Dermis microvascular lymphatic vessel endothelial cell (primary cell): ENCODE measurements at regions not wholly inside any gene's neighbourhood (a gene's known extent, or its start where the extent isn't known, plus 50 kb on each side); places are given as distances from the start of the nearest gene placed in this dataset.
"Not testable (repeated sequence)": the region's sequence is repeated elsewhere in the genome, so short reads cannot be mapped to it uniquely, and the experiment has no call there.

Experiments used
- DNase-seq, 2 donors: peaks; one replicate each; pipeline versions ENCODE4 v3.0.0 to v3.0.0-alpha.2; 2010; ENCODE audit warnings: low read depth in 2 of 2

- DNase-seq: no peak
These were observed 230.9 kb upstream of the FSIP2 start for GRCh38 chr2:185507719-185508118.

DNA sequence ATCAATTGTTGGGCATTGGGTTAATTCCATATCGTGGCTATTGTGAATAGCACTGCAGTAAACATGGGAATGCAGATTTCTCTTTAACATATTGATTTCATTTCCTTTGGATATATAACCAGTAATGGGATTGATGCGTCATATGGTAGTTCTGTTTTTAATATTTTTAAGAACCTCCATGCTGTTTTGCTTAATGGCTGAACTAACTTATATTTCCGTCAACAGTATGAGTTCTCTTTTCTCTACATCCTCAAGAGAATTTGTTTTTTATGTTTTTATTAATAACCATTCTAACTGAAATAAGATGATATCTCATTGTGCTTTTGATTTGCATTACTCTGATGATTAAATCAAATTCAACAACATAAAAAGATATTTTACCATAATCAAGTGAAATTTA lies 228.5 kb upstream of the FSIP2 start:
- no peak for DNase-seq

GRCh38 chr2:185511925-185512324 lies 226.7 kb upstream of the FSIP2 start:
- DNase-seq: no peak

DNA sequence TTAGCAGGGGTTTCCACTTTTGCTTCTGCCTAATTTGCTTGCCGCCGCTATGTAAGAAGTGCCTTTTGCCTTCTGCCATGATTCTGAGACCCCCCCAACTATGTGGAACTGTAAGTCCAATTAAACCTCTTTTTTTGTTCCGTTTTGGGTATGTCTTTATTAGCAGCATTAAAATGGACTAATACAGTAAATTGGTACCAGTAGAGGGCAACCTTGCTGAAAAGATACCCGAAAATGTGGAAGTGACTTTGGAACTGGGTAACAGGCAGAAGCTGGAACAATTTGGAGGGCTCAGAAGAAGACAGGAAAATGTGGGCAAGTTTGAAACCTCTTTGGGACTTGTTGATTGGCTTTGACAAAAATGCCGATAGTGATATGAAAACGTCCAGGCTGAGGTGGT lies 216.1 kb upstream of the FSIP2 start:
- no peak for DNase-seq

DNA sequence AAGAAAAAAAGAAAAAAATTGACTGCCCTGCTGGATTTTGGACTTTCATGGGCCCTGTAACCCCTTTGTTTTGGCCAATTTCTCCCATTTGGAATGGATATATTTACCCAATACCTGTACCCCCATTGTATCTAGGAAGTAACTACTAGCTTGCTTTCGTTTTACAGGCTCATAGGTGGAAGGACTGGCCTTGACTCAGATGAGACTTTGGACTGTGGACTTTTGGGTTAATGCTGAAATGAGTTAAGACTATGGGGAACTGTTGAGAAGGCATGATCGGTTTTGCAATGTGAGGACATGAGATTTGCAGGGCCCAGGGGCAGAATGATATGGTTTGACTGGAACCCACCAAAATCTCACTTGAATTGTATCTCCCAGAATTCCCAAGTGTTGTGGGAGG lies 214.4 kb upstream of the FSIP2 start:
- not testable (repeated sequence) for DNase-seq

DNA sequence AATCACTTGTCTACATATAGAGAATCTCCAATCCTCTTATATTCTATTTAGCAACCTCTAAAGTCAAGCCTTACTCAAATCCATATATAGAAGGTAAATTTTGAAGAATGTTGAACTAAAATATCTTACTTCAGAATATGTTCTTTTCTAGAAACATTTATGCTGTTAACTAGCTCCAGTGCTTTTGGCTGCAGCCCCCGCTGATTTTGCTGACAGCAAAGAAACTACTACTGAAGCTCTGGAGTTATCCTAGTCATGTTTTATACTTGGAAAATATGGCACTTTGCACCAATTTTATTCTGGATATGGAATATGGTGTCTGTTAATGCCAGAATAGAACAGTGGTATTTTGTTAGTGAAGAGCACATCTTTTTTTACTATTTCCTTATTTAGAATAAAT lies 212.4 kb upstream of the FSIP2 start:
- DNase-seq: no peak

DNA sequence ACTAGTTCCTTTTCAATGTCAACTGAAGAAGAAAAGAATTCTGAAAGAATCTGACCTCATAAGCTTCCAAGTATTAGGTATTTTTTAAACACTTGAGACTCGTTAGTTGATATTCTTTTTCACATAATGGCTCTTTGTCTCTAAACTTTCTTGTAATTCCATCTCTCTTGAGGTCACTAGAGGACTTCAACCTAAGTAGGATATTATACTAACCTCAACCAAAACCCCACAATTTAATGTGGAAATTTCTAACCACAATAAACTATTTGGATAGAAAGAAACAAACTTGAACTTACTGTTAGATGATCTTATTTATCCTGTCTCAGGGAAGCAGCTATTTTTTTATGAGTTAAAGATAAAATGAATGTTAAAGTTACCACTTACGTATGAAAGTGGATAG lies 206.9 kb upstream of the FSIP2 start:
- no peak for DNase-seq

GRCh38 chr2:185537689-185538088 lies 200.9 kb upstream of the FSIP2 start:
- DNase-seq: no peak

GRCh38 chr2:185567196-185567595 lies 171.4 kb upstream of the FSIP2 start:
- DNase-seq: no peak

DNA sequence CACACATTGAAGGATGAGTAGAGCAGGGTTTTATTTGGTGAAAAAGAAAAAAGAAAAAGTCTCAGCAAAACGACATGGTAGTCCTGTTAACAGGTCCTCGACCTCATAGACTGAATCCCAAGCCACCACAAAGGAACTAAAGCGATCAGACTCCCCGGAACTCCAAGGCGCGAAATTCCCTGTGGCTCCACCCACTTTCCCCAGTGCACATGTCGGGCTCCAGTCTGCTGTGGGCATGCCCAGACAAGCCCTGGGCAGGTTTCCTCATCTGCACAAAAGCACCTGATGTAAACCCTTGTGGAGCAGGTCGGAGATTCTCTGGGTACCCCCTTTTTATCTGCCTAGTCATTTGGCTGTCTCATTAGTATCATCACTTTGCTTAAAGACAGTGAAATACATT lies 170.7 kb upstream of the FSIP2 start:
- DNase-seq: no peak

DNA sequence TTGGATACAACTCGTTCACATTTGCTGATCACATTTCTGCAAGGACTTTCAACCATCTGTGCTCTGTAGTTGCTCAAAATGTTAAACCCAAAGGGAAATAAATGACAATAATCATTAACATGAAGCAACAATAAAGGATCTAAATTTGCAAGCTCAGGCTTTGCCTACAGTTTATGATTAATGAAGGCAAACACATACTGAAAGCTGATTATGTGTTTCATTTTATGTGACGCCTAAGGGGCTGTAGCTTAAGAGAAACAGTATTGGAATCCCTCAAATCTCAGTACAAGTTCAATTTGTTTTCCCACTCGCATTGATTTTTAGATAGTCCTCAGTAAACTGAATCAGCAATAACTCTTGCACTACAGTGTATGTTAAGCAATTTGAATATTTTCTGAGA lies 160.3 kb upstream of the FSIP2 start:
- DNase-seq: no peak

- peak in 1 of 2 donors; percentile 8 for DNase-seq
These were observed 155.4 kb upstream of the FSIP2 start for GRCh38 chr2:185583058-185583816.

- DNase-seq: not testable (repeated sequence)
These were observed 153.4 kb upstream of the FSIP2 start for GRCh38 chr2:185585165-185585564.

GRCh38 chr2:185591276-185591675 lies 147.3 kb upstream of the FSIP2 start:
- not testable (repeated sequence) for DNase-seq

DNA sequence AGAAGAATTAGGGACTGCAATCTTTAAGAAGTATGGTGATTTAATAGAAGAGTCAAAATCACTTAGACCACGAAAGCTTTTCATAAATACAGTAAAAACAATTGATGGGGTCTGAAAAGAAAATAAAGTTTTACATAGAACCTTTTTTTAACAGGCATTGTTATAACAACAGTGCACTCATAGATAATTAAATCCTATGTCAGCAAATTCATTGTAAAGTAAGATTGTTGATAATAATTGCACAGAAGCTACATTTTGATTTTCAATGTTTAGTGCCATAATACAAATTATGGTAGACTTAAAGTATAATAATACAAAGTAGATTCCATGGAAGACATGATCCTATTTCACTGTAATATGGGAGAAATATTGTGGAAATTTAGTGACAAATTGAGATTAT lies 130.7 kb upstream of the FSIP2 start:
- no peak for DNase-seq

GRCh38 chr2:185608799-185609198 lies 129.8 kb upstream of the FSIP2 start:
- no peak for DNase-seq

GRCh38 chr2:185610301-185610700 lies 128.3 kb upstream of the FSIP2 start:
- DNase-seq: no peak

DNA sequence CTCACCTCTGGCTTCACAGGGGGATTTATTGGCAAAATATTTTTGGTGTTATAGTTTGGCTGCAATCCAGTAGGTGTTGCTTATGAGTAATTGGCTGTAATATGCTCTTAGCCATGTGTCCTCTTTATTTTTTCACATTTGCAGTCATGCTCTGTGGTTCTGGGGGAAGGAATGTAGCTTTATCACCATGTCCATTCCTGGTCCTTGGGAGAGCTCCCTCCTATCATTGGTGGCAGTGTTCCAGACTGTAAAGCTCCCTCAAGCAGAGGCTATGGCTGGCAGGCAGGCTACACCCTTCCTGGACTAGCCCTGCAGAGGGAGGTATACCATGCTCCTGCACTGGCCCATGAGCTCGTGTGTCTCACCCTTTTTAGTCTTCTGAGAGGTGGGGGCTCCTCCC lies 120.0 kb upstream of the FSIP2 start:
- DNase-seq: no peak

- no peak for DNase-seq
These were observed 113.0 kb upstream of the FSIP2 start for GRCh38 chr2:185625604-185626003.

DNA sequence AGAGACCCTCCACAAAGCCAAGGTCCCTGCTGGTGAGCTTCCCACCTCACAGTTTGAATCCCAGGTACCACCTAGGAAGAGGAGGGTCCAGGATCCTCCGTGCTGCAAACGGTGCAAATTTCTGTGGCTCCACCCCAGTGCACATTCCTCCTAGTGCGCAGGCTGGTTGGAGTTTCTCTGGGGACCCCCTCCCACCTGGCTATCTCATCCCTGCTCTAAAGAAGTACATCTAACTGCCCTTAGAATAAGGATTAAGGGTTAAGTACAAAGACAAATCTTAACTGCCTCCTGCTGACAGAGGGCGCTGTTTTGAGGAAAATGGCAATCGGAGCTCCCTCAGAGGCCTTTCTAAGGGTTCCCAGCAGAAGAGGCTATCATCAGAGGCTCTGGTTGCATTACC lies 109.6 kb upstream of the FSIP2 start:
- no peak for DNase-seq

DNA sequence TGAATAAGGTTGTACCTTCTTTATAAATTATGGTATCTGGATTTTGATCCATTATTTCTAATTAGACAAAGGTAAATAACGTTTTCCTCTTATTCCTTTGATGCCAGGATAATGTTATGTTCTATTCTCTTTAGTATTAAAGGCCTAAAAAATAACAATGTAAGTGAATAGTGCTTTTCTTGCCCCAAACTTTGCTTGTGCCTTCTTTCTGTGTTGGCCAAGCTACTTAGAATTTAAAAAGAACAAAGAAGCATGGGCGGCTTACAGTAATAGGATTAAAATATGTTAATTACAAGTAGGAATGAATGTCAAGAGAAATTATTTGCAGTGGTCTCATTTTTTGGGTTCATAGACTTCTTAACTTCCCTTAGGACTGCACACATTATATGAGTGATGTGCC lies 105.0 kb upstream of the FSIP2 start:
- no peak for DNase-seq

DNA sequence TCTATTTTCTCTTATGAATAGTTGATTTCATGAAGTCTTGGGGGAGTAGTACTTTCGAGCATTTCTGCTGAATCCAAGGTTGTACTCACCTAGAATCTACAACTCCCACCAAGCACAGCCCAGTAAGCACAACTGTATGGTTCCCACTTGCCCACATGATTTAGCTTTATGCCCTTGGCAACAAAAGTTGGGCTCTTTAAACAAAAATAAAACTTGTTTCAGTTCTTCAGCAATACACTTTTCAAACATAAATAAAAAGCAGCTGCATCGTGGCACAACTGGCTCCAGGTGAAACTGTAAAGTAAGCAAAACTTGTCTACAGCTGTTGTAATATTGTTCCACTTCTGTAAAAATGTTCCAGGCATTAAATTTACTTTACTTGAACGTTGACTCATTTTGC lies 99.8 kb upstream of the FSIP2 start:
- DNase-seq: no peak

DNA sequence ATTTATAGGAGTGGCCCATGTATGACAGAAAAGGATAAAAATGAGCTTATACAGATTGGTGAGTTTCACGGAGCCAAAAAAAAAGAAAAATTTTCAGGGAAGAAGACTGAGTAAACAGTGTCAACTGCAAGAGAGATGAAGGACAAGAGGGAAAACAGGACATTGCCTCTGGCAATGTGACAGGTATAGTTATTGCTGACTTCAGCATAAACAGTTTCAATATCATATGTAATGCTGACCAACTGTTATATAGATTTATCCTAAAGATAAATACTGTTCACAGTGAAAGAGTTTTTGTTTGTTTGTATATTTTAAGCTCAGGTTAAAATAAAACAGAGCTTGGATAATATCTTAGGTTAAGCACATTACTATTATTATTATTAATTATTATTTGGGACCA lies 98.0 kb upstream of the FSIP2 start:
- DNase-seq: no peak

GRCh38 chr2:185643434-185643833 lies 95.2 kb upstream of the FSIP2 start:
- peak in 1 of 2 donors; percentile 8 for DNase-seq
